ENCODE measurements at regions not wholly inside any gene's neighbourhood (a gene's known extent, or its start where the extent isn't known, plus 50 kb on each side); places are given as distances from the start of the nearest gene placed in this dataset.

GRCh38 chr18:10205151-10205550, 249.3 kb upstream of the APCDD1 start:
- no peak overlapping the region for H3K4me3 Mint-ChIP-seq
- CTCF ChIA-PET = interaction anchor here (0.5 to 0.8 kb wide), 2 partner anchors 34 to 44 kb away, joined by 3 to 4 read pairs; no protein-coding TSS in a partner anchor
- H3K4me1 Mint-ChIP-seq = no peaks in the 10 kb centered on the region
- no peaks in the 10 kb centered on the region for H3K36me3 Mint-ChIP-seq (ENCODE audit: low read depth)
- intact Hi-C loops (cut with DNase I, micrococcal nuclease) = no loop called here
- DNase-seq (no peak), ATAC-seq (no peak)
- POLR2A ChIA-PET = no interaction called here
- no peak overlapping the region for H3K27ac Mint-ChIP-seq
- no peaks in the 10 kb centered on the region for H3K9me3 Mint-ChIP-seq (ENCODE audit: low read depth)
- H3K27me3 Mint-ChIP-seq = peaks cover 8% of the 10 kb centered on the region

- DNase-seq (no peak), ATAC-seq (no peak)
- POLR2A ChIA-PET = no interaction called here
- intact Hi-C loops (cut with DNase I, micrococcal nuclease) = no loop called here
- H3K36me3 Mint-ChIP-seq (ENCODE audit: low read depth) = no peaks in the 10 kb centered on the region
- H3K27me3 Mint-ChIP-seq = peaks cover 8% of the 10 kb centered on the region
- no peak overlapping the region for H3K27ac Mint-ChIP-seq
- CTCF ChIA-PET = no interaction called here
- H3K4me1 Mint-ChIP-seq = no peaks in the 10 kb centered on the region
- no peak overlapping the region for H3K4me3 Mint-ChIP-seq
- no peaks in the 10 kb centered on the region for H3K9me3 Mint-ChIP-seq (ENCODE audit: low read depth)
Measured at GRCh38 chr18:10207682-10208345, 246.6 kb upstream of the APCDD1 start.

GRCh38 chr18:10209302-10209701, 245.1 kb upstream of the APCDD1 start:
- no peak for ATAC-seq
- Mint-ChIP-seq H3K9me3 (ENCODE audit: low read depth) (no peaks in the 10 kb centered on the region), H3K27me3 (peaks cover 8% of the 10 kb centered on the region), H3K36me3 (ENCODE audit: low read depth) (no peaks in the 10 kb centered on the region), H3K4me1 (peaks cover 2% of the 10 kb centered on the region), H3K4me3 (no peak overlapping the region), H3K27ac (no peak overlapping the region)
- no peak for DNase-seq
- intact Hi-C loops (cut with DNase I, micrococcal nuclease) = no loop called here
- ChIA-PET POLR2A (no interaction called here), CTCF (no interaction called here)

DNA sequence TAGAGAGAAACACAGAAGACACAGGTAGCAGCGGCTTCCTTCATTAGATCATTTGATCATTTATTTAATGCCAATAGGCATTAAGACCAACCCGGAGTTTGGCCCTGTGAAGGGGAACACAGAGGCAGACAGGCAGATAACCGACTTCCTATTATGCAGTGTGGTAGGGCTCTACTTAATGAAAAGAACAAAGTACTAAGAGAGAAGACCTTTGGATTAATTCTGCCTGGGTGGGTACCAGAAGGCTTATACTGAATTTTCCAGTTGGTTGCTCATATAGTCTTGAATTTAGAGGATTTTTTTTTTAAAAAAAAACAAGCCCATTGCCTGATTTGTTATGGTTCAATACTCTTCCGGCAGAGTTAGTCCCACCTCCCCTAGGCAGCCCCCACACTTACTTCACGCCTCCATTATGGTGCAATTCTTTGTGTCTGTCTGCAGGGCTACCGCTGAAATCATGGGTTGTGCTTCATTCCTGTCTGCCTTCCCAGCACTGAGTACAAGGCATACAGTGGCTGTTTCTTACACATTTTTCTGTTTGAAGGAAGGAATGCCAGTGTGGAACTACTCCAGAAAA, 244.3 kb upstream of the APCDD1 start:
- intact Hi-C loops (cut with DNase I, micrococcal nuclease) = no loop called here
- Mint-ChIP-seq H3K9me3 (ENCODE audit: low read depth) (no peaks in the 10 kb centered on the region), H3K27me3 (peaks cover 8% of the 10 kb centered on the region), H3K4me3 (no peak overlapping the region), H3K27ac (no peak overlapping the region), H3K4me1 (peaks cover 2% of the 10 kb centered on the region), H3K36me3 (ENCODE audit: low read depth) (no peaks in the 10 kb centered on the region)
- no peak for DNase-seq
- POLR2A ChIA-PET = no interaction called here
- CTCF ChIA-PET = no interaction called here
- no peak for ATAC-seq

GRCh38 chr18:10213526-10213925, 240.9 kb upstream of the APCDD1 start:
- peaks cover 2% of the 10 kb centered on the region for H3K27me3 Mint-ChIP-seq
- intact Hi-C loops (cut with DNase I, micrococcal nuclease) = no loop called here
- peak; percentile 63 for ATAC-seq
- H3K4me3 Mint-ChIP-seq = no peak overlapping the region
- CTCF ChIA-PET = interaction anchor here (0.8 kb wide), 1 partner anchor 15 kb away, joined by 3 read pairs; no protein-coding TSS in a partner anchor
- no peaks in the 10 kb centered on the region for H3K9me3 Mint-ChIP-seq (ENCODE audit: low read depth)
- no peaks in the 10 kb centered on the region for H3K36me3 Mint-ChIP-seq (ENCODE audit: low read depth)
- H3K4me1 Mint-ChIP-seq = peaks cover 2% of the 10 kb centered on the region
- DNase-seq = no peak
- no peak overlapping the region for H3K27ac Mint-ChIP-seq
- POLR2A ChIA-PET = no interaction called here

DNA sequence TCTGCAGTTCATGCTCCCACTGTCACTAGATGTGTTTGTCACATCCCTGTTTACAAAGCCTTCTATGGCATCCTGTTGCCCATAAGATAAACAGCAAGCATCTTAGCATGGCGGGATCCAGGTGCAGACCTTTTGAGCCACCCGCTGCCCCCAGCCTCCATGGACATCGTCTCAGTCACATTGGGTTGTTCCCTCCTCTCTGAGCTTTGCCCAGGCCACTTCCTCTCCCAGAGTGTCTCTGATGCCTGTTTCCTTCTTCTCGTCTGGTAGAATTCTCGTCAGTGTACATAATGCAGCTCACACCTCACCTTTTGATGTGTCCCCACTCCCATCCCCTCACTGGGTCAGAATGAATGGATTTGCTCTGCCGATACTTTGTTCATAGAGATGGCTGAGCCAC, 239.0 kb upstream of the APCDD1 start:
- DNase-seq (no peak), ATAC-seq (no peak)
- CTCF ChIA-PET = no interaction called here
- Mint-ChIP-seq H3K9me3 (ENCODE audit: low read depth) (peaks cover 4% of the 10 kb centered on the region), H3K4me3 (no peak overlapping the region), H3K4me1 (peaks cover 2% of the 10 kb centered on the region), H3K27me3 (peaks cover 2% of the 10 kb centered on the region), H3K36me3 (ENCODE audit: low read depth) (no peaks in the 10 kb centered on the region), H3K27ac (no peak overlapping the region)
- POLR2A ChIA-PET = no interaction called here
- intact Hi-C loops (cut with DNase I, micrococcal nuclease) = no loop called here

GRCh38 chr18:10216791-10217190, 237.6 kb upstream of the APCDD1 start:
- ATAC-seq (no peak), DNase-seq (no peak)
- Mint-ChIP-seq H3K27me3 (peaks cover under 1% of the 10 kb centered on the region), H3K4me1 (peaks cover 2% of the 10 kb centered on the region), H3K9me3 (ENCODE audit: low read depth) (peaks cover 4% of the 10 kb centered on the region), H3K4me3 (no peak overlapping the region), H3K36me3 (ENCODE audit: low read depth) (no peaks in the 10 kb centered on the region), H3K27ac (no peak overlapping the region)
- POLR2A ChIA-PET = no interaction called here
- intact Hi-C loops (cut with DNase I, micrococcal nuclease) = no loop called here
- CTCF ChIA-PET = no interaction called here

DNA sequence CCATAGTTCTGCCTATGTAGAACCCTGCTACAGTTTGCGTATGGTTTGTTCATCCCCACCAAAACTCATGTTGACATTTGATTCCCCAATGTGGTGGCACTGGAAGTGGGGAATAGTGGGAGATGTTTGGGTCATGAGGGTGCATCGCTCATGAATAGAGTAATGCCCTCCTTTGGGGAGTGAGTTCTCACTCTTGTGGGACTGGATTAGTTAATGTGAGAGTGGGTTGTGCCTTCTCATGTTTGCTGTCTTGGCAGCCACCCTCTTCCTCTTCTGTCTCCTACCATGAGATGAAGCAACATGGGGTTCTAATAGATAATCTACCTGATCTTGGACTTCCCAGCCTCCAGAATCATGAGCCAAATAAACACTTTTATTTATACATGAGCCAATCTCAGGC, 237.2 kb upstream of the APCDD1 start:
- Mint-ChIP-seq H3K9me3 (ENCODE audit: low read depth) (peaks cover 4% of the 10 kb centered on the region), H3K4me1 (peaks cover 2% of the 10 kb centered on the region), H3K4me3 (no peak overlapping the region), H3K27ac (no peak overlapping the region), H3K27me3 (no peaks in the 10 kb centered on the region), H3K36me3 (ENCODE audit: low read depth) (no peaks in the 10 kb centered on the region)
- DNase-seq (no peak), ATAC-seq (no peak)
- POLR2A ChIA-PET = no interaction called here
- CTCF ChIA-PET = no interaction called here
- intact Hi-C loops (cut with DNase I, micrococcal nuclease) = no loop called here

- DNase-seq (no peak), ATAC-seq (no peak)
- ChIA-PET POLR2A (no interaction called here), CTCF (no interaction called here)
- no peaks in the 10 kb centered on the region for H3K36me3 Mint-ChIP-seq (ENCODE audit: low read depth)
- no peaks in the 10 kb centered on the region for H3K4me1 Mint-ChIP-seq
- H3K27ac Mint-ChIP-seq = no peak overlapping the region
- no peak overlapping the region for H3K4me3 Mint-ChIP-seq
- intact Hi-C loops (cut with DNase I, micrococcal nuclease) = no loop called here
- no peaks in the 10 kb centered on the region for H3K27me3 Mint-ChIP-seq
- H3K9me3 Mint-ChIP-seq (ENCODE audit: low read depth) = peaks cover 4% of the 10 kb centered on the region
Measured at GRCh38 chr18:10225300-10225699, 229.1 kb upstream of the APCDD1 start.

- Mint-ChIP-seq H3K4me1 (no peaks in the 10 kb centered on the region), H3K27ac (no peak overlapping the region), H3K27me3 (no peaks in the 10 kb centered on the region), H3K4me3 (no peak overlapping the region), H3K36me3 (ENCODE audit: low read depth) (no peaks in the 10 kb centered on the region), H3K9me3 (ENCODE audit: low read depth) (peaks cover 4% of the 10 kb centered on the region)
- POLR2A ChIA-PET = no interaction called here
- intact Hi-C loops (cut with DNase I, micrococcal nuclease) = no loop called here
- no peak for DNase-seq
- ATAC-seq = no peak
- CTCF ChIA-PET = no interaction called here
Measured at GRCh38 chr18:10226971-10227370, 227.5 kb upstream of the APCDD1 start.

DNA sequence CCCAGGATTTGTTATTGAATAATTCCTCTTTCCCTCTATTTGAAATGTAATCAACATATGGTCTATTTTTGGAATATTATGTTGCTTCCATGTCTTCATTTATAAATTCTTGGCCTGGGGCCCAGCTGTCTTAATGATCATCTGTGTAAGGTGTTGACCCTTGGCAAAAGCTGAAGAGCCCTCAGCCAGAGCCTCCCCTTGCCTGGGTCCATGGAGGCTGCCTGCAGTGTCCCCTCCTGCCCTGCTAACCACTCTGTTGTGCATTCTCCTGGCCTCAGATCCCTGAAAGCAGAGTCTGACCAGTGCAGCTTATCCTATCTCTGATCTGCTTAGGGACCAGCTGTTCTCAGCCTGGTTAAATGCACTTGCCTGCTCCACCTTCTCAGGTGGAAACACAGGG, 226.1 kb upstream of the APCDD1 start:
- no peak for ATAC-seq
- POLR2A ChIA-PET = no interaction called here
- Mint-ChIP-seq H3K4me1 (no peaks in the 10 kb centered on the region), H3K4me3 (no peak overlapping the region), H3K27me3 (no peaks in the 10 kb centered on the region), H3K9me3 (ENCODE audit: low read depth) (peaks cover 4% of the 10 kb centered on the region), H3K27ac (no peak overlapping the region), H3K36me3 (ENCODE audit: low read depth) (no peaks in the 10 kb centered on the region)
- CTCF ChIA-PET = interaction anchor here (1.1 kb wide), 1 partner anchor 15 kb away, joined by 3 read pairs; no protein-coding TSS in a partner anchor
- intact Hi-C loops (cut with DNase I, micrococcal nuclease) = no loop called here
- DNase-seq = no peak

DNA sequence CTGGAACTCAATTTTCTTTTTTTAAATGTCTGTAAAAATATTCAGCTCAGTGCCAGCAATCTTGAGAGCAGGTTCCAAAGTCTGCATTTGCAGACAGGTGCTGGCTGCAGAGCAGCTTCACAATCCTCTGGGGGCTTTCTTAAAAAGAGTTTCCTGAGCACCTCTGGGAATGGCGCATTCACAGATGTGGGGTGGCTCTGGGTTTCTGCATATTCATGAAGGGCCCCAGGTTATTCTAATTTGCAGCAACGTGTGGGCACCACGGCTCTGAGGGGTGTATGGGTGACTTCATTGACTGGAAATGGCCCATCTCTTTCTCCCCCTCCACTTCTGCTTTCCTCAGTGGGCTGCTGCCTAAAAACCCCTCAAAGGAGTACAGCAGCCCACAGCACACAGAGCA, 225.0 kb upstream of the APCDD1 start:
- ATAC-seq = no peak
- no peaks in the 10 kb centered on the region for H3K4me1 Mint-ChIP-seq
- no peaks in the 10 kb centered on the region for H3K27me3 Mint-ChIP-seq
- no peak overlapping the region for H3K27ac Mint-ChIP-seq
- POLR2A ChIA-PET = no interaction called here
- H3K9me3 Mint-ChIP-seq (ENCODE audit: low read depth) = peaks cover 4% of the 10 kb centered on the region
- CTCF ChIA-PET = interaction anchor here (1.1 kb wide), 1 partner anchor 16 kb away, joined by 3 read pairs; no protein-coding TSS in a partner anchor
- no peak overlapping the region for H3K4me3 Mint-ChIP-seq
- H3K36me3 Mint-ChIP-seq (ENCODE audit: low read depth) = no peaks in the 10 kb centered on the region
- intact Hi-C loops (cut with DNase I, micrococcal nuclease) = no loop called here
- DNase-seq = no peak

Measured in activated CD4-positive, alpha-beta T cell treated with anti-CD3 and anti-CD28 coated beads for 36 hours (primary cell).